ENCODE measurements at regions not wholly inside any gene's neighbourhood (a gene's known extent, or its start where the extent isn't known, plus 50 kb on each side); places are given as distances from the start of the nearest gene placed in this dataset.

DNA sequence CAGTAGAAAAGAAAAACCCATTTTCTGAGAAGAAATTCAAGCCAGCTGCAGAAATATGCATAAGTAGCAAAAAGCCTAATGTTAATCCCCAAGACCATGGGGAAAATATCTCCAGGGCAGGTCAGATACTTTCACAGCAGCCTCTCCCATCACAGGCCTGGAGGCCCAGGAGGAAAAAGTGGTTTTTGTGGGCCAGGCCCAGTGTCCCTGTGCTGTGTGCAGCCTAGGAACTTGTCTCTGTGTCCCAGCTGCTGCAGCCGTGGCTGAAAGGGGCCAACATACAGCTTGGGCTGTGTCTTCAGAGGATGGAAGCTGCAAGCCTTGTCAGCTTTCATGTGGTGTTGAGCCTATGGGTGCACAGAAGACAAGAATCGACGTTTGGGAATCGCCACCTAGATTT lies 581.0 kb downstream of the C4orf33 start:
- peaks cover 0 to 4% (median 0%) of the 10 kb centered on the region in 3 donors for H3K9me3 ChIP-seq (ENCODE audit: control extremely low read depth in 1 of 3, control insufficient read depth in 2 of 3, insufficient read depth in 1 of 3, low read length in 2 of 3)
- no peaks in the 10 kb centered on the region for H3K36me3 ChIP-seq (replicated peaks in 1 of 2; ENCODE audit: control extremely low read depth in 1 of 2, control insufficient read depth in 1 of 2, extremely low read depth in 1 of 2, insufficient read depth in 2 of 2, low read length in 1 of 2)
- no peak overlapping the region for H3K27ac ChIP-seq (ENCODE audit: low read length in 2 of 2)
- ATAC-seq (ENCODE audit: low read depth), result no peak
- no peak overlapping the region for H3K4me3 ChIP-seq (ENCODE audit: control extremely low read depth in 1 of 5, extremely low read depth in 1 of 5, insufficient read depth in 1 of 5, low read depth in 2 of 5, low read length in 4 of 5)
- TF ChIP-seq, protein P1, sequence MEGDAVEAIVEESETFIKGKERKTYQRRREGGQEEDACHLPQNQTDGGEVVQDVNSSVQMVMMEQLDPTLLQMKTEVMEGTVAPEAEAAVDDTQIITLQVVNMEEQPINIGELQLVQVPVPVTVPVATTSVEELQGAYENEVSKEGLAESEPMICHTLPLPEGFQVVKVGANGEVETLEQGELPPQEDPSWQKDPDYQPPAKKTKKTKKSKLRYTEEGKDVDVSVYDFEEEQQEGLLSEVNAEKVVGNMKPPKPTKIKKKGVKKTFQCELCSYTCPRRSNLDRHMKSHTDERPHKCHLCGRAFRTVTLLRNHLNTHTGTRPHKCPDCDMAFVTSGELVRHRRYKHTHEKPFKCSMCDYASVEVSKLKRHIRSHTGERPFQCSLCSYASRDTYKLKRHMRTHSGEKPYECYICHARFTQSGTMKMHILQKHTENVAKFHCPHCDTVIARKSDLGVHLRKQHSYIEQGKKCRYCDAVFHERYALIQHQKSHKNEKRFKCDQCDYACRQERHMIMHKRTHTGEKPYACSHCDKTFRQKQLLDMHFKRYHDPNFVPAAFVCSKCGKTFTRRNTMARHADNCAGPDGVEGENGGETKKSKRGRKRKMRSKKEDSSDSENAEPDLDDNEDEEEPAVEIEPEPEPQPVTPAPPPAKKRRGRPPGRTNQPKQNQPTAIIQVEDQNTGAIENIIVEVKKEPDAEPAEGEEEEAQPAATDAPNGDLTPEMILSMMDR (IDR thresholded peaks at IDR 0.05), result no peak
- TF ChIP-seq EZH2 (IDR thresholded peaks at IDR 0.05; ENCODE audit: borderline replicate concordance, insufficient read depth, low read depth, low read length, poor library complexity, severe bottlenecking), result no peak
- ChIA-PET CTCF (no interaction called here), POLR2A (no interaction called here)
- no peak overlapping the region for H2AFZ ChIP-seq (ENCODE audit: insufficient read depth, low read depth, low read length, poor library complexity, severe bottlenecking)
- Mint-ChIP-seq H3K4me1 (no peaks in the 10 kb centered on the region), H3K4me3 (no peak overlapping the region), H3K9me3 (ENCODE audit: insufficient read depth) (no peaks in the 10 kb centered on the region), H3K27ac (no peak overlapping the region), H3K27me3 (no peaks in the 10 kb centered on the region)
- no peak for DNase-seq
- intact Hi-C loops (cut with micrococcal nuclease), result no loop called here
- H3K4me1 ChIP-seq (ENCODE audit: control insufficient read depth in 2 of 2, insufficient read depth in 2 of 2, low read length in 2 of 2), result no peaks in the 10 kb centered on the region
- no peaks in the 10 kb centered on the region for H3K27me3 ChIP-seq (replicated peaks in 1 of 4; ENCODE audit: control extremely low read depth in 1 of 4, control insufficient read depth in 3 of 4, insufficient read depth in 4 of 4, low read length in 3 of 4)
- no peak overlapping the region for H3K9ac ChIP-seq (ENCODE audit: low read length)
- H3K79me2 ChIP-seq (ENCODE audit: control insufficient read depth, insufficient read depth, low read length), result no peaks in the 10 kb centered on the region
- H3K4me2 ChIP-seq (replicated peaks; ENCODE audit: low read depth, low read length, poor library complexity, severe bottlenecking), result no peak overlapping the region
- 94% methylated on average over 4 of the region's 4 CpGs for WGBS (ENCODE audit: insufficient coverage)
- no peaks in the 10 kb centered on the region for H4K20me1 ChIP-seq (ENCODE audit: control insufficient read depth, insufficient read depth, low read length, poor library complexity, severe bottlenecking)

DNA sequence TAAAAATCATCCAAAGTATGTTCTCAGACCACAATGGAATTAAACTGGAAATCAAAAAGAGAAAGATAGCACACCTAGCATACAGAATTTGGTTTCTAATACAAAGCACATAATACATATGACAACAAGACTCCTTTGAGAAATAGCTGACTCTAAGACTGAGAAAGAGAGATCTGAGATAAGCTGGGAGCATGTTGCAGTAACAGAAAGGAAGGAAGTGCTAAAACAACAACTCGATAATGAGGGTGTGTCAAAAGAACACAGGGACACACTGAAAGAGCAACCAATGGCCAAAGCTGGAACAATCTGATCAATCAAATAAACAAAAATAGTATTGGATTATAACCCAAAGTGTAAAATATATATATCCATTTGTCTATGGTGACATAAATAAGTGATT lies 586.6 kb downstream of the C4orf33 start:
- no peaks in the 10 kb centered on the region for H3K9me3 ChIP-seq (ENCODE audit: control extremely low read depth in 1 of 3, control insufficient read depth in 2 of 3, insufficient read depth in 1 of 3, low read length in 2 of 3)
- no peaks in the 10 kb centered on the region for H3K27me3 ChIP-seq (replicated peaks in 1 of 4; ENCODE audit: control extremely low read depth in 1 of 4, control insufficient read depth in 3 of 4, insufficient read depth in 4 of 4, low read length in 3 of 4)
- no peaks in the 10 kb centered on the region for H3K27me3 Mint-ChIP-seq
- no peak overlapping the region for H3K4me3 Mint-ChIP-seq
- H3K4me3 ChIP-seq (ENCODE audit: control extremely low read depth in 1 of 5, extremely low read depth in 1 of 5, insufficient read depth in 1 of 5, low read depth in 2 of 5, low read length in 4 of 5), result no peak overlapping the region
- H4K20me1 ChIP-seq (ENCODE audit: control insufficient read depth, insufficient read depth, low read length, poor library complexity, severe bottlenecking), result no peaks in the 10 kb centered on the region
- no peak overlapping the region for H3K4me2 ChIP-seq (replicated peaks; ENCODE audit: low read depth, low read length, poor library complexity, severe bottlenecking)
- H3K9me3 Mint-ChIP-seq (ENCODE audit: insufficient read depth), result no peaks in the 10 kb centered on the region
- no peaks in the 10 kb centered on the region for H3K4me1 ChIP-seq (ENCODE audit: control insufficient read depth in 2 of 2, insufficient read depth in 2 of 2, low read length in 2 of 2)
- CTCF ChIA-PET, result no interaction called here
- no peak overlapping the region for H3K27ac ChIP-seq (ENCODE audit: low read length in 2 of 2)
- H3K4me1 Mint-ChIP-seq, result no peaks in the 10 kb centered on the region
- POLR2A ChIA-PET, result no interaction called here
- H3K9ac ChIP-seq (ENCODE audit: low read length), result no peak overlapping the region
- no peak for ATAC-seq (ENCODE audit: low read depth)
- no peaks in the 10 kb centered on the region for H3K36me3 ChIP-seq (replicated peaks in 1 of 2; ENCODE audit: control extremely low read depth in 1 of 2, control insufficient read depth in 1 of 2, extremely low read depth in 1 of 2, insufficient read depth in 2 of 2, low read length in 1 of 2)
- intact Hi-C loops (cut with micrococcal nuclease), result no loop called here
- no peak overlapping the region for H3K27ac Mint-ChIP-seq
- no CpG with 5 or more reads among the region's 1 CpG for WGBS (ENCODE audit: insufficient coverage)
- DNase-seq, result no peak
- no peaks in the 10 kb centered on the region for H3K79me2 ChIP-seq (ENCODE audit: control insufficient read depth, insufficient read depth, low read length)
- no peak overlapping the region for H2AFZ ChIP-seq (ENCODE audit: insufficient read depth, low read depth, low read length, poor library complexity, severe bottlenecking)
- TF ChIP-seq, protein P1 (IDR thresholded peaks at IDR 0.05), result no peak
- no peak for TF ChIP-seq EZH2 (IDR thresholded peaks at IDR 0.05; ENCODE audit: borderline replicate concordance, insufficient read depth, low read depth, low read length, poor library complexity, severe bottlenecking)

Measured in B cell (primary cell).